Fibroblast of mammary gland (primary cell): ENCODE measurements at regions not wholly inside any gene's neighbourhood (a gene's known extent, or its start where the extent isn't known, plus 50 kb on each side); places are given as distances from the start of the nearest gene placed in this dataset.

Experiments
- DNase-seq: peaks from one replicate; pipeline ENCODE4 v3.0.0-alpha.2; 2010; ENCODE audit warnings: low read depth
- H3K4me3 ChIP-seq: 2 replicates; pipeline ENCODE4 v1.5.1; 2011; ENCODE audit warnings: low read depth, mild to moderate bottlenecking, low read length, moderate library complexity; ENCODE audit not compliant: control insufficient read depth
- CTCF ChIP-seq: conservative IDR thresholded peaks from 2 replicates; pipeline ENCODE4 v1.5.1; 2011; ENCODE audit warnings: low read depth, low read length, inconsistent platforms; ENCODE audit not compliant: control insufficient read depth, insufficient read depth

- no peak overlapping the region for H3K4me3 ChIP-seq
- no peak for DNase-seq
- no peak for TF ChIP-seq CTCF
Observed at GRCh38 chr5:142259758-142260157, 65.1 kb downstream of the SPRY4 start.

DNA sequence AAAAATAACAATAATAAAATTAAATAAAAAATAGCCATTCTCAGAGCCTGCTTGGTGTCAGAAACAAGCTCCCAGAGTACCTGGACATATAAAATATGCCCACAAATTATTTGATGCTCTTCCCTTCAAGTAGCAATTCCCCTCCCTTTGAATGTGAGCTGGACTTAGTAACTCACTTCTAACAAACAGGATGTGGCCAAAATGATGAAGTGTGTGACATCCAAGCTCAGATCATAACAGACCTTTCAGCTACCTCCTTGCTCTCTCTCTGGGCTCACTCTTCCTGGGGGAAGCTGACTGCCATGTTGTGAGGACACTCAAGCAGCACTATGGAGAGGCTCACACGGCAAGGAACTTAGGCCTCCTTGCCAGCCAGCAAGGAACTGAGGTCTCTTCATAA is 69.0 kb downstream of the SPRY4 start:
- DNase-seq: peak; percentile 16
- no peak for TF ChIP-seq CTCF
- no peak overlapping the region for H3K4me3 ChIP-seq

DNA sequence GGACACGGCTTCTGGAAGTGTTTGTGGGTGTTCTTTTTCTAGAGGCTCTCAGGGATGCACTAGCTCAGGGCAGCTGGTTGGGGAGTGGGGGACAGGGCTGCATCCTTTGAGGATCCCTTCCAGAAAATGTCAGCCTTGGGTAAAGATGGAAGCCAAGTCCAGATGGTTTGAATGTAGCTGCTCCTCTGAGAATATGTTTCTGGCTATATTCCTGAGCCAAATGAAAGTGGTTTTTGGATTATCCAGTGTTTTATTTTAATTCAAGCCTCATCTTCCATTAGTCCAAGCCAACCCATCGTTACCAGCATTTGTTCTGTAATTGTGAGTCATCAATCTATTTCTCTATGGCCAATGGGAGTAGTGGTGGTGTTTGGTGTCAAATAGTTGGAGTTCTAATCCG is 70.4 kb downstream of the SPRY4 start:
- no peak for TF ChIP-seq CTCF
- no peak overlapping the region for H3K4me3 ChIP-seq
- peak; percentile 36 for DNase-seq

GRCh38 chr5:142253938-142254337 is 70.9 kb downstream of the SPRY4 start:
- TF ChIP-seq CTCF: no peak
- peak; percentile 37 for DNase-seq
- H3K4me3 ChIP-seq: no peak overlapping the region

DNA sequence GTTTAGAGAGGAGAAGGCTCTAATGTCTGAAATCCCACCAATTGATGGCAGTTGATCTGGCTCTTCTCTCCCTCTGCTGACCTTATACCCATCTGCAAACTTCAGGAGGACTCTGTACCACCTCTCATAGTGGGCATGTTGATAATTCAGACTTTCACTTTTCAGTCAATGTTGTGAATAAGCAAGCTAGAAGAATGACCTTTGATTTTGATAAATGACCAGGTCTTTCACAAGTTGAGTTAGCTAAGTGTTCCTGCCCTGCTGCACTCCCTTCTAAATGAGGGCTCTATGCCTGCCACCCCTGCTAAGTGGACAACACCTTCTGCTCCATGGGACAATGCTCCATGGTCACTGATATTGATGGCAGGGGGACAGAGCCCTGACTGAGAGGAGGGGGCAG is 74.7 kb downstream of the SPRY4 start:
- no peak overlapping the region for H3K4me3 ChIP-seq
- no peak for TF ChIP-seq CTCF
- DNase-seq: no peak

DNA sequence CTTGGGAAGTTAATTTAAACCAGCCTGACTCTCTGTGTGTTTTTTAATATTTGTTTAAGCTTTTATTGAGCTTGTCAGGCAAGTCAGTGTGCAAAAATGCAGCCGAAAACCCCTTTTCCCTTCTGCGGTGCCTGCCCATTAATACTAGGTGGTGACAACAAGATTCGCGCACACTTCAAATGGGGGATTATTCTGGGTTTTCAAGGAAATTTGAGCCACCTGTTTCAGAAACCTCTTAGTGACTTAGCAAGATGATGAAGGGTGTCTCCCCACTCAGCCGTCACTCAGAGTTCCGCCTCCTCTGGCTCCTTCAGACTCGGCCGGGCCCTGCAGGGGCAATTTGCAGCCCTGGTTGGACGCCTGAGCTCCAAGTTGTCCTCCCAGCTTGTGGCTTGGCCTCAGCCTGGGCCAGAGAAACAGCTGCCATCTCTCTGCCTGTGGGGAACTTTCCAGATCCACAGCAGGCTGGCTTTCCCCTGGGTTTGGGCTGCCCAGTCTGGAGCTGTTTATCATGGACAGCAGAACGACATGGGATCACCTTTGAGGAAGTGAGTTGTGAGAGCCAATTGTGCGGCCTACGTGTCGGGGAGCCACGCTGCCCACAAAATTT is 75.9 kb downstream of the SPRY4 start:
- TF ChIP-seq CTCF: no peak
- H3K4me3 ChIP-seq: no peak overlapping the region
- DNase-seq: peak; percentile 51

GRCh38 chr5:142246258-142246657 is 78.6 kb downstream of the SPRY4 start:
- DNase-seq: peak; percentile 58

More at GRCh38 chr5:142246258-142246657, 78.6 kb downstream of the SPRY4 start:
- H3K4me3 ChIP-seq: no peak overlapping the region
- no peak for TF ChIP-seq CTCF
